Aorta (tissue), 5 donors: ENCODE measurements at regions not wholly inside any gene's neighbourhood (a gene's known extent, or its start where the extent isn't known, plus 50 kb on each side); places are given as distances from the start of the nearest gene placed in this dataset.

Experiments
- ATAC-seq: fragments of 200-7000 bp; cut with Tn5 transposase; one replicate; pipeline ENCODE4 v1.9.1; 2022; ENCODE audit warnings: moderate library complexity; ENCODE audit not compliant: low FRiP score
- DNase-seq, 2 donors: peaks; one replicate each; pipeline ENCODE4 v3.0.0-alpha.2; 2020
- H3K27ac ChIP-seq, 2 donors: one replicate each; pipeline ENCODE4 v1.5.1; 2013; ENCODE audit warnings: low read length in 2 of 2, mild to moderate bottlenecking in 2 of 2, moderate library complexity in 2 of 2, control low read depth in 1 of 2, inconsistent platforms in 1 of 2, low read depth in 1 of 2
- H3K27me3 ChIP-seq, 2 donors: one replicate each; pipeline ENCODE4 v1.6.1; 2013; ENCODE audit warnings: control low read depth in 1 of 2, low read length in 1 of 2, mild to moderate bottlenecking in 1 of 2, moderate library complexity in 1 of 2; ENCODE audit not compliant: insufficient read depth in 2 of 2, control insufficient read depth in 1 of 2
- H3K36me3 ChIP-seq, 2 donors: one replicate each; pipeline ENCODE4 v1.6.1; 2013; ENCODE audit warnings: control low read depth in 1 of 2, low read length in 1 of 2, mild to moderate bottlenecking in 1 of 2; ENCODE audit not compliant: insufficient read depth in 2 of 2, control insufficient read depth in 1 of 2
- H3K4me1 ChIP-seq, 2 donors: one replicate each; pipeline ENCODE4 v1.6.1; 2013; ENCODE audit warnings: low read length in 2 of 2, control low read depth in 1 of 2, mild to moderate bottlenecking in 1 of 2, moderate library complexity in 1 of 2; ENCODE audit not compliant: insufficient read depth in 2 of 2, control insufficient read depth in 1 of 2
- H3K4me3 ChIP-seq, 2 donors: one replicate each; pipeline ENCODE4 v1.5.1; 2013; ENCODE audit warnings: low read length in 2 of 2, control low read depth in 1 of 2, mild to moderate bottlenecking in 1 of 2
- H3K9me3 ChIP-seq: one replicate; pipeline ENCODE4 v1.6.1; 2013; ENCODE audit warnings: mild to moderate bottlenecking, low read length; ENCODE audit not compliant: control insufficient read depth
- WGBS, 2 donors: extraction: QIAGEN DNeasy Blood & Tissue Kit; methylation state at CpG; one replicate each; pipeline ENCODE4 v1.1.7; 2013; 5-methylcytosine and 5-hydroxymethylcytosine counted together
- intact Hi-C, 2 donors: fragments of 100-400 bp; cut with DNase I; formaldehyde crosslinking; loops; one replicate each; pipeline versions ENCODE4 v1.14.2 to v1.15.0; 2022
- donor health status: healthy with polysubstance abuse.
- donor health status: Bipolar disorder and iron deficiency.
- donor health status: DM: no; HTN: no; CAD: no.
- donor health status: DM: no; HTN: no; CAD: no.
- donor health status: DM: yes; HTN: yes; CAD: no.

- H3K9me3 ChIP-seq: no peaks in the 10 kb centered on the region
- intact Hi-C loops: no loop called here
- 81 to 84% methylated on average over 1 of the region's 1 CpG for WGBS, 2 donors
- H3K36me3 ChIP-seq: no peaks in the 10 kb centered on the region
- H3K4me1 ChIP-seq: no peaks in the 10 kb centered on the region
- no peak overlapping the region for H3K4me3 ChIP-seq
- ATAC-seq (no peak), DNase-seq (no peak)
- no peaks in the 10 kb centered on the region for H3K27me3 ChIP-seq
- no peak overlapping the region for H3K27ac ChIP-seq
Observed at GRCh38 chr18:28574175-28574574, 397.2 kb upstream of the CDH2 start.

- intact Hi-C loops: no loop called here
- no peak overlapping the region for H3K27ac ChIP-seq
- no peak overlapping the region for H3K4me3 ChIP-seq
- H3K36me3 ChIP-seq: no peaks in the 10 kb centered on the region
- WGBS, 2 donors: 73 to 85% methylated on average over 2 of the region's 2 CpGs
- no peaks in the 10 kb centered on the region for H3K27me3 ChIP-seq
- H3K4me1 ChIP-seq: no peaks in the 10 kb centered on the region
- no peak for DNase-seq
- ATAC-seq: no peak
- H3K9me3 ChIP-seq: no peaks in the 10 kb centered on the region
Observed at GRCh38 chr18:28571929-28572328, 395.0 kb upstream of the CDH2 start.

GRCh38 chr18:28560331-28560730, 383.4 kb upstream of the CDH2 start:
- H3K27me3 ChIP-seq: no peaks in the 10 kb centered on the region
- no peak overlapping the region for H3K4me3 ChIP-seq
- peaks cover 2% of the 10 kb centered on the region for H3K9me3 ChIP-seq
- intact Hi-C loops: no loop called here
- H3K27ac ChIP-seq: no peak overlapping the region
- DNase-seq (no peak), ATAC-seq (no peak)
- no peaks in the 10 kb centered on the region for H3K36me3 ChIP-seq
- H3K4me1 ChIP-seq: no peaks in the 10 kb centered on the region

- Histone ChIP-seq H3K27ac (no peak overlapping the region), H3K4me3 (no peak overlapping the region), H3K4me1 (no peaks in the 10 kb centered on the region), H3K27me3 (no peaks in the 10 kb centered on the region), H3K36me3 (no peaks in the 10 kb centered on the region), H3K9me3 (peaks cover 2% of the 10 kb centered on the region)
- DNase-seq (no peak), ATAC-seq (no peak)
- intact Hi-C loops: no loop called here
- 3 to 4% methylated on average over 1 of the region's 1 CpG for WGBS, 2 donors
Observed at GRCh38 chr18:28559511-28559910, 382.6 kb upstream of the CDH2 start.

GRCh38 chr18:28541934-28542333, 365.0 kb upstream of the CDH2 start:
- intact Hi-C loops: no loop called here
- ATAC-seq: no peak
- WGBS, 2 donors: 66% methylated on average over 4 of the region's 4 CpGs
- H3K27me3 ChIP-seq: no peaks in the 10 kb centered on the region
- DNase-seq: no peak
- H3K36me3 ChIP-seq: no peaks in the 10 kb centered on the region
- no peak overlapping the region for H3K4me3 ChIP-seq
- H3K4me1 ChIP-seq: peaks cover 0 to 5% of the 10 kb centered on the region in 2 donors
- H3K27ac ChIP-seq: no peak overlapping the region
- no peaks in the 10 kb centered on the region for H3K9me3 ChIP-seq

- no peak overlapping the region for H3K27ac ChIP-seq
- ATAC-seq: no peak
- H3K4me1 ChIP-seq: peaks cover 0 to 5% of the 10 kb centered on the region in 2 donors
- no peak for DNase-seq
- 27 to 29% methylated on average over 3 of the region's 3 CpGs for WGBS, 2 donors
- no peaks in the 10 kb centered on the region for H3K9me3 ChIP-seq
- no peak overlapping the region for H3K4me3 ChIP-seq
- H3K36me3 ChIP-seq: no peaks in the 10 kb centered on the region
- intact Hi-C loops: no loop called here
- no peaks in the 10 kb centered on the region for H3K27me3 ChIP-seq
Observed at GRCh38 chr18:28541276-28541930, 364.5 kb upstream of the CDH2 start.

GRCh38 chr18:28529644-28530043, 352.7 kb upstream of the CDH2 start:
- no peaks in the 10 kb centered on the region for H3K27me3 ChIP-seq

GRCh38 chr18:28526196-28526595, 349.3 kb upstream of the CDH2 start:
- Histone ChIP-seq H3K9me3 (no peaks in the 10 kb centered on the region), H3K27ac (no peak overlapping the region), H3K36me3 (no peaks in the 10 kb centered on the region), H3K27me3 (no peaks in the 10 kb centered on the region), H3K4me3 (no peak overlapping the region), H3K4me1 (no peaks in the 10 kb centered on the region)
- WGBS, 2 donors: 76 to 83% methylated on average over 1 of the region's 1 CpG
- ATAC-seq (no peak), DNase-seq (no peak)
- intact Hi-C loops: no loop called here

More at GRCh38 chr18:28529644-28530043, 352.7 kb upstream of the CDH2 start:
- H3K9me3 ChIP-seq: no peaks in the 10 kb centered on the region
- DNase-seq: no peak
- WGBS, 2 donors: 61 to 66% methylated on average over 1 of the region's 1 CpG
- H3K27ac ChIP-seq: no peak overlapping the region
- no peak for ATAC-seq
- no peaks in the 10 kb centered on the region for H3K4me1 ChIP-seq
- intact Hi-C loops: no loop called here
- H3K4me3 ChIP-seq: no peak overlapping the region
- H3K36me3 ChIP-seq: no peaks in the 10 kb centered on the region

- H3K4me1 ChIP-seq: no peaks in the 10 kb centered on the region
- WGBS, 2 donors: 87 to 89% methylated on average over 10 of the region's 10 CpGs
- H3K36me3 ChIP-seq: no peaks in the 10 kb centered on the region
- H3K27me3 ChIP-seq: no peaks in the 10 kb centered on the region
- H3K27ac ChIP-seq: no peak overlapping the region
- ATAC-seq (no peak), DNase-seq (no peak)
- H3K9me3 ChIP-seq: no peaks in the 10 kb centered on the region
- intact Hi-C loops: no loop called here
- H3K4me3 ChIP-seq: no peak overlapping the region
Observed at GRCh38 chr18:28523758-28524475, 347.0 kb upstream of the CDH2 start.
